Caki2 (cell line): ENCODE measurements at regions not wholly inside any gene's neighbourhood (a gene's known extent, or its start where the extent isn't known, plus 50 kb on each side); places are given as distances from the start of the nearest gene placed in this dataset.
A peak's percentile ranks its signal among the peaks of the same experiment; 100 is the strongest.

Source experiments
- DNase-seq: peaks from one replicate; pipeline ENCODE4 v3.0.0-alpha.2; 2015; ENCODE audit warnings: low read depth
- in situ Hi-C: cut with HindIII; loops from 2 replicates; pipeline ENCODE4 v1.10.0; 2016; ENCODE audit warnings: low sequenced_read_pairs, low pct_unique_long_range_greater_than_20kb, mixed read lengths

DNA sequence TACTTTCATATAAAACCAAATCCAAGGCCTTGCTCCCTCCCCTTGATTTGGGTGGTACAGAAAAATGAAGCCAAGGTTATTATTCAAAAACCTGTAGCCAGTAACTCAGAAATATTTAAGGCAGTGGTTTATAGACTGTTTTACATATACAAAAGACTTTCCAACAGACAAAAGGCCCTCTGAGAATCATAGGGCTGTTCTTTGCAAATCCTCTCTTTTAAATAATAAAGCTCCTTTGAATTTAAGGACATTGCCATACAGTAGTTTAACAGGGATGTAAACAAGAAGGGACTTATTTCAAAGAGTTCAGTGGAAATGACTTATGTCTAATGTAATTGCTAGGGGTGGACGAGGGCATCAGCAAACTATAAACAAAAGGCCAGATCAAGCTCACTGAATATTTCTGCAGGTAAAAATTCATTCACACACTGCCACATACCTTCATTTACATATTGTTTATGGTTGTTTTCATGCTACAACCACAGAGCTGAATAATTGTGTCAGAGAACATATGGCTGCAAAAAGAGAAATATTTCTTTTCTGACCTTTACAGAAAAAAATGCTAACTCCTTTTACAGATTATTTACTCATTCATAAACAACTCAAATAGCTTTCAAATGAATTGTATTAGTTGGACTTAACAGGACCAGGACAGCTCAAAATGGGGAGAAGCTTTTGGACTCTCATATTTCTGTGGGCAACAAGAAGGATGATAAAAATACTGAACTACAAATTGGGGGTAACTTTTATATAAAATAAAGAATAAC lies 665.6 kb downstream of the SLITRK1 start:
- DNase-seq = no peak
- in situ Hi-C loops = no loop called here

DNA sequence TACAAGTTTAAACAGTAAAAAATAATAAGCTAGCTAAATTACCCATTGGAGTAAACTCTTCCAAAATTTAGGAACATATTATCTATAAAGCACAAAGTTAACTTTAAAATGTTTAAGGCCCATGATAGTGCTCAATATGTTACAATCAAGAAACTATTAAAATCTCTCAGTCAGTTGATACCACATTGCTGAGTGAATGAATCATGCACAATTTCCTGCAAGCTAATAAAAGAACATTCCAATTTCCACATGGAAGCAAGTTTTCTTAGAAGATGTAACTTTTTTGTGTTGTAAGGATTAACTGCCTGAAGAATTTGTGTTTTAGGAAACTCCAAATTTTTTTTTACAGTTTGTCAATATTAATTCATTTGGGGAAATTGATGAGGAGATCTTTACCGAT lies 666.6 kb downstream of the SLITRK1 start:
- no peak for DNase-seq
- in situ Hi-C loops = no loop called here

GRCh38 chr13:83214452-83214851 lies 667.8 kb downstream of the SLITRK1 start:
- in situ Hi-C loops = no loop called here
- no peak for DNase-seq

DNA sequence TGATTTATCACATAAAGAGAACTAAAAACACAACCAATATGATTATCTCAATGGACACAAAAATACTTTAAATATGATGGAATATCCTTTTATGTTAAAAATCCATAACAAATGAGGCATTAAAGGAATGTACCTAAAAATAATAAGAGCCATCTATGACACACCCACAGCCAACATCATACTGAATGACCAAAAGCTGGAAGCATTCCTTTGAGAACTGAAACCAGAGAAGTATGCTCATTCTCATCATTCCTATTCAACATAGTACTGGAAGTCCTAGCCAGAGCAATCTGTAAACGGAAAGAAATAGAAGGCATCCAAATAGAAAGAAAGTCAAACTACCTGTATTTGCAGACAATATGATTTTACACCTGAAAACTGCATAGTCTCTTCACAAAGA lies 671.0 kb downstream of the SLITRK1 start:
- no peak for DNase-seq
- in situ Hi-C loops = no loop called here

DNA sequence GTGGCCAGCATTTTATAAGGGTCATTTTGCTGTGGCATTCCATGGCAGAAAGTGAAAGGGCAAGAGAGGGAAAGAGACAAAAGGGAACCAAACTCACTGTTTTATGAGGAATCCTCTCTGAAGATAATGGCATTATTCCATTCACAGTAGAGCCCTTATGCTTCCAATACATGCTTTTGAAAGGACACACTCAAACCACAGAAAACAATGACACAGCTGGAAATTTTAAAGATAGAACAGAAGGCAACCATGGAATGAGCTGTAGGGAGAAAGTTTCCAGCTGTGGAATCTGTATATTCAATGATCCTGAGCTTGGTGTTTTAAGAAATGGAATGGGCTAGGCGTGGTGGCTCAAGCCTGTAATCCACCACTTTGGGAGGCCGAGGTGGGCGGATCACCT lies 677.4 kb downstream of the SLITRK1 start:
- DNase-seq = no peak
- in situ Hi-C loops = no loop called here

DNA sequence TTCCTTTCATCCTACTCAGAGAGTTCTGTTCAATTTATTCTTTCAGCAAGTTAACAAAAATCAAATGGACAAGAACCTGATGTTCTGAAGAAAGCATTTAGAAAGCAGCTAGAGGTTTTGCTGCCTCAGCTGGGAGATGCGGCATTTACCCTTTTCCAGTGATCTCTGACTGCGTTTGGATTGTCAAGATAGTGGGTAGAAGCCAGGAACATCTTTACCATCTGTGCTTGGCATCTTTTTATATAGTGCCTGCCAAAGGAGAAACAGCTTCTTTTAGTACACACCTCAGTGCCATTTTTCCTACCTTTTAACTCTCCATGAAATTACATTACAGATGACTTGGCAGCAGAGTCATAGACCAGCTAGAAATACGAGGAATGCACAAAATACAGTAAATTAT lies 680.8 kb downstream of the SLITRK1 start:
- in situ Hi-C loops = no loop called here
- DNase-seq = no peak

DNA sequence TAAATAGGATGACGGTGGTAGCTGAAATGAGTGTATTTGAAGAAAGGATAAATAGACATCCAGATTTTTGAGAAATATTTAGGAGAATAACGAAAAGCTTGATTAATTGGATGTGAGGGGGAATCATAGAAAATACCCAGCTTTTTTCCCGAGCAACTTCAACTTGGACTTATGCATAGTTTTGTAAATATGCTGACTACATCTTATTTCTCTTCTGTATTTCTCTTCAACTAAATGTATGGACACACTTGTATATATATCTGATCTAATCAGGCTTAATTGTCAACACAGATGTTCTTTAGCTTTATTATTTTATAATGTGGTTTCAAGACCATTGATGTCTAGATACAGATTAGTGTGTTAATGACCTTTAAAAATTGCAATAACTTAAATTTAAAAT lies 685.0 kb downstream of the SLITRK1 start:
- in situ Hi-C loops = no loop called here
- DNase-seq = no peak

DNA sequence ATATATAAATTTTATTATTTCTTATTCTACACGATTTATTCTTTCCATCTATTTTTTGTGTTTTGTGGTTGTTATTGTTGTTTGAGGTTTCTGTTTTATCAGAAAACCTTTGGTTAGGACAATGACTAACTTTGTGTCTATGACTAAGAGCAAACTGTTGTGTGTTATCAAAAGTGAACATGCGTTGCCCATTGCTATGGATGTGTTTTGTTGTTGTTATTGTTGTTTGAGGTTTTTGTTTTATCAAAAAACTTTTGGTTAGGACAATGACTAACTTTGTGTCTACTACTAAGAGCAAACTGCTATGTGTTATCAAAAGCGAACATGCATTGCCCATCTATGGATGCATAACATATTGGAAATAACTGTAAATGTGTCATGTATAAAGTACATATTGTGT lies 692.3 kb downstream of the SLITRK1 start:
- in situ Hi-C loops = no loop called here

GRCh38 chr13:83184819-83185218 lies 697.5 kb downstream of the SLITRK1 start:
- in situ Hi-C loops = no loop called here

More for the DNA sequence above, 692.3 kb downstream of the SLITRK1 start:
- no peak for DNase-seq

GRCh38 chr13:83184150-83184475 lies 698.2 kb downstream of the SLITRK1 start:
- DNase-seq = no peak
- in situ Hi-C loops = no loop called here

More at GRCh38 chr13:83184819-83185218, 697.5 kb downstream of the SLITRK1 start:
- no peak for DNase-seq

- in situ Hi-C loops = no loop called here
- no peak for DNase-seq
These were observed 698.7 kb downstream of the SLITRK1 start for GRCh38 chr13:83183439-83184149.

- in situ Hi-C loops = no loop called here
- no peak for DNase-seq
These were observed 699.4 kb downstream of the SLITRK1 start for GRCh38 chr13:83182845-83183244.

DNA sequence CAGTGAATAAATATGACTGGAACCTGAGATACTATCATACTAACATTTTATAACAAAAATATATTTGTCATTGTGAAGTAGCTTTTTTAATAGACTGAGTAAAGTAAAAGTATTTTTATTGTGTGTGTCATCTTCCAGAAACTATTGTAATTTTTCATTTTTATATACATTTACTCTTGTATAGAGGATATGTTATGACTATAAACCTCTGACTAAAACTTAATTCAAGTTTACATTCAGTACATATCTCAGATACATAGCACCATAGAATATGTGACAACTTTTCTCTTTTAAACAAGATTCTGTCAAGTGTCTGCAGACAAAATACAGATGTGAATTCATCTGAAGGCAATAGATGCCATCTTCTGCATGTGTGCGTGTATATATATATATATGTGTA lies 704.3 kb downstream of the SLITRK1 start:
- no peak for DNase-seq
- in situ Hi-C loops = no loop called here

DNA sequence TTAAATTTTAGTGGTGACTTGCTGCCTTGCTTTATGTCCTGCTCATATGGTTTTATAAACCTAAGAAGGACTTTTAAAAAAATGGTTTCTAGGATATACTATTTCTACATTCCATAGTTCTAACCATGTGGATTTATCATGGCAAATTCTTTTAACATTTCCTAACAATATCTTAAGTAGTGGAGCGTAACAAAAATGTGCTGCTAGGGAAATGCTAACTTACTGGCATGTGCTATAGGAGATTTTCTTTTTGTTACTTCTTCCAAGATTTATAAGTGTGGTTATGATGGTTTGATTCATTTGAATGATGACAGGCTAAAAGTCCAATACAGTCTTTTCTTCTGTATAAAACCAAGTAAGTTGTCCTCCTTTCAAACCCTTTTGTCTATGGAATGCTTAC lies 713.7 kb downstream of the SLITRK1 start:
- in situ Hi-C loops = no loop called here
- DNase-seq = no peak

GRCh38 chr13:83167203-83167602 lies 715.1 kb downstream of the SLITRK1 start:
- no peak for DNase-seq
- in situ Hi-C loops = no loop called here

- peak; percentile 6 for DNase-seq
- in situ Hi-C loops = no loop called here
These were observed 715.7 kb downstream of the SLITRK1 start for GRCh38 chr13:83166550-83166949.

- no peak for DNase-seq
- in situ Hi-C loops = no loop called here
These were observed 719.8 kb downstream of the SLITRK1 start for GRCh38 chr13:83162493-83162892.

GRCh38 chr13:83153848-83154247 lies 728.4 kb downstream of the SLITRK1 start:
- no peak for DNase-seq
- in situ Hi-C loops = no loop called here

GRCh38 chr13:83151308-83151660 lies 731.0 kb downstream of the SLITRK1 start:
- in situ Hi-C loops = no loop called here

More at GRCh38 chr13:83151308-83151660, 731.0 kb downstream of the SLITRK1 start:
- DNase-seq = no peak
